GM12878 (cell line): ENCODE measurements at regions not wholly inside any gene's neighbourhood (a gene's known extent, or its start where the extent isn't known, plus 50 kb on each side); places are given as distances from the start of the nearest gene placed in this dataset.

Source experiments
- ATF7 ChIP-seq: fragments of 450-650 bp; IDR thresholded peaks from 2 replicates; pipeline ENCODE4 v1.6.1; 2016; ENCODE audit warnings: low read depth, mild to moderate bottlenecking
- BHLHE40 ChIP-seq, 2 experiments: fragments of 450-650 bp in 1 of 2; IDR thresholded peaks; 2 replicates each; pipeline ENCODE4 v1.6.1; 2011 to 2017; ENCODE audit warnings: low read depth in 2 of 2, borderline replicate concordance in 1 of 2, improper control_type of control experiment in 1 of 2, low read length in 1 of 2, mild to moderate bottlenecking in 1 of 2
- CBFB ChIP-seq: IDR thresholded peaks from 2 replicates; pipeline ENCODE4 v1.6.1; 2016; ENCODE audit warnings: antibody characterized with exemption, low read depth
- CEBPB ChIP-seq, 2 experiments: fragments of 150-350 bp in 1 of 2; IDR thresholded peaks; 2 replicates each; pipeline ENCODE4 v1.6.1; 2012 to 2014; ENCODE audit warnings: low read depth in 2 of 2, low read length in 2 of 2, borderline replicate concordance in 1 of 2, inconsistent platforms in 1 of 2
- CREB1 ChIP-seq: IDR thresholded peaks from 2 replicates; pipeline ENCODE4 v1.6.1; 2012; ENCODE audit warnings: low read depth, mild to moderate bottlenecking, inconsistent platforms
- EGR1 ChIP-seq, 2 experiments: IDR thresholded peaks; 1 replicate in 1 of 2; 2 replicates in 1 of 2; pipeline ENCODE4 v1.6.1; 2011 to 2012; ENCODE audit warnings: low read depth in 2 of 2, low read length in 2 of 2, borderline replicate concordance in 1 of 2, mild to moderate bottlenecking in 1 of 2, moderate library complexity in 1 of 2
- ETV6 ChIP-seq, 2 experiments: fragments of 450-650 bp in 1 of 2; IDR thresholded peaks in 1 of 2; conservative IDR thresholded peaks in 1 of 2; 2 replicates each; pipeline ENCODE4 v1.6.1; 2014; ENCODE audit warnings: antibody characterized with exemption in 1 of 2, borderline replicate concordance in 1 of 2, low read depth in 1 of 2, mild to moderate bottlenecking in 1 of 2, moderate library complexity in 1 of 2
- FOS ChIP-seq: IDR thresholded peaks from 3 replicates; pipeline ENCODE4 v1.6.1; 2011; ENCODE audit warnings: borderline replicate concordance; ENCODE audit not compliant: insufficient read length; ENCODE audit errors: extremely low read depth
- GATAD2B ChIP-seq: fragments of 450-650 bp; conservative IDR thresholded peaks from 2 replicates; pipeline ENCODE4 v1.6.1; 2017; ENCODE audit warnings: low read depth, mild to moderate bottlenecking, moderate library complexity
- MTA3 ChIP-seq: IDR thresholded peaks from 2 replicates; pipeline ENCODE4 v1.6.1; 2012; ENCODE audit warnings: low read length, inconsistent platforms, borderline replicate concordance
- PAX8 ChIP-seq: fragments of 450-650 bp; IDR thresholded peaks from 2 replicates; pipeline ENCODE4 v1.6.1; 2017; ENCODE audit warnings: mild to moderate bottlenecking, moderate library complexity
- PML ChIP-seq: IDR thresholded peaks from 2 replicates; pipeline ENCODE4 v1.6.1; 2012; ENCODE audit warnings: low read length, inconsistent platforms
- SMARCA5 ChIP-seq: fragments of 450-650 bp; IDR thresholded peaks from 2 replicates; pipeline ENCODE4 v1.6.1; 2017; ENCODE audit warnings: mild to moderate bottlenecking
- SREBF2 ChIP-seq: IDR thresholded peaks from 2 replicates; pipeline ENCODE4 v1.6.1; 2012; ENCODE audit warnings: mild to moderate bottlenecking, low read length
- STAT1 ChIP-seq: fragments of 450-650 bp; conservative IDR thresholded peaks from 2 replicates; pipeline ENCODE4 v1.6.1; 2014; ENCODE audit warnings: antibody characterized with exemption, mild to moderate bottlenecking
- SUPT20H ChIP-seq: IDR thresholded peaks from 2 replicates; pipeline ENCODE4 v1.6.1; 2011; ENCODE audit warnings: low read depth, mild to moderate bottlenecking, low read length, moderate library complexity, borderline replicate concordance; ENCODE audit not compliant: control insufficient read depth
- TCF3 ChIP-seq: IDR thresholded peaks from 2 replicates; pipeline ENCODE4 v1.6.1; 2012; ENCODE audit warnings: low read depth, mild to moderate bottlenecking, low read length, borderline replicate concordance; ENCODE audit not compliant: insufficient read depth
- YBX1 ChIP-seq: fragments of 450-650 bp; IDR thresholded peaks from 2 replicates; pipeline ENCODE4 v1.6.1; 2016; ENCODE audit warnings: antibody characterized with exemption
- ZNF384 ChIP-seq: IDR thresholded peaks from 2 replicates; pipeline ENCODE4 v1.6.1; 2012; ENCODE audit warnings: low read depth, mild to moderate bottlenecking, low read length, improper control_type of control experiment, borderline replicate concordance
- ZNF622 ChIP-seq: fragments of 450-650 bp; IDR thresholded peaks from 2 replicates; pipeline ENCODE4 v1.6.1; 2017; ENCODE audit warnings: mild to moderate bottlenecking, inconsistent platforms
- ZSCAN29 ChIP-seq: fragments of 450-650 bp; IDR thresholded peaks from 2 replicates; pipeline ENCODE4 v1.6.1; 2017; ENCODE audit warnings: mild to moderate bottlenecking, moderate library complexity
- ZZZ3 ChIP-seq: IDR thresholded peaks from 2 replicates; pipeline ENCODE4 v1.6.1; 2011; ENCODE audit warnings: low read depth; ENCODE audit not compliant: control insufficient read depth, insufficient read length
- TF ChIP-seq, protein P1 (sequence below): fragments of 450-650 bp; IDR thresholded peaks from 2 replicates; pipeline ENCODE4 v1.6.1; 2017; ENCODE audit warnings: borderline replicate concordance
- TF ChIP-seq, protein P2 (sequence below): fragments of 450-650 bp; IDR thresholded peaks from 2 replicates; pipeline ENCODE4 v1.6.1; 2017; ENCODE audit warnings: mild to moderate bottlenecking
- TF ChIP-seq, protein P3 (sequence below): fragments of 450-650 bp; formaldehyde crosslinking; IDR thresholded peaks from 2 replicates; pipeline ENCODE4 v1.4.0; 2022; ENCODE audit warnings: mild to moderate bottlenecking, moderate library complexity
- TF ChIP-seq, protein P4 (sequence below): IDR thresholded peaks from 2 replicates; pipeline ENCODE4 v1.6.1; 2011; ENCODE audit warnings: low read depth, mild to moderate bottlenecking, low read length, moderate library complexity, borderline replicate concordance; ENCODE audit errors: extremely low read depth

DNA sequence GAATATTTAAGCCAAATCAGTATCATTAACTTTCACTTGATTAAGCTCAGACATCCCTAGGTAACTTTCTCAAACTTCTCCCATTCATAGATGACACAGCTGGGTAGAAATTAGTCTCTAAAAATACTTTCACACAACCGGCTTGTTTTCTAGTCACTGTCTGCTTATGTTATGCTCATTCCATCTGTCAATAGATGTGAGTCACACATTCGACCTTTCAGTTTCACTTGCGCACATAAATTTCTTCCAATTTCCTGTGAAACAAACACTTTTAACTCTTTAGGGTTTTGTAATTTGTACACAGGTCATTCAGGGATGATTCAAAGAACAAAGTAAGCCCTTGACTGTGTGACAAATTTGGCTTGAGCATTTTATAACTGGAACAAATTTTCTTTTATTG, 723.0 kb downstream of the KCNA4 start (continued):
- TF ChIP-seq, protein P1, sequence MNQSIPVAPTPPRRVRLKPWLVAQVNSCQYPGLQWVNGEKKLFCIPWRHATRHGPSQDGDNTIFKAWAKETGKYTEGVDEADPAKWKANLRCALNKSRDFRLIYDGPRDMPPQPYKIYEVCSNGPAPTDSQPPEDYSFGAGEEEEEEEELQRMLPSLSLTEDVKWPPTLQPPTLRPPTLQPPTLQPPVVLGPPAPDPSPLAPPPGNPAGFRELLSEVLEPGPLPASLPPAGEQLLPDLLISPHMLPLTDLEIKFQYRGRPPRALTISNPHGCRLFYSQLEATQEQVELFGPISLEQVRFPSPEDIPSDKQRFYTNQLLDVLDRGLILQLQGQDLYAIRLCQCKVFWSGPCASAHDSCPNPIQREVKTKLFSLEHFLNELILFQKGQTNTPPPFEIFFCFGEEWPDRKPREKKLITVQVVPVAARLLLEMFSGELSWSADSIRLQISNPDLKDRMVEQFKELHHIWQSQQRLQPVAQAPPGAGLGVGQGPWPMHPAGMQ = no peak
- TF ChIP-seq CREB1 (peak; percentile 46; the same call in 1 of the 2 replicates), ZNF384 (no peak), TCF3 (no peak), PAX8 (no peak), PML (no peak), ZZZ3 (no peak), EGR1 (IDR thresholded peaks at IDR 0.05; ENCODE audit: borderline replicate concordance in 1 of 2, low read depth in 2 of 2, low read length in 2 of 2) (no peak), SREBF2 (no peak), FOS (no peak), SUPT20H (no peak), ZNF622 (no peak), ETV6 (conservative IDR thresholded peaks at IDR 0.05 in 1 of 2, IDR thresholded peaks at IDR 0.05 in 1 of 2; ENCODE audit: borderline replicate concordance in 1 of 2, low read depth in 1 of 2) (no peak; a peak in 1 of 4 replicates), CBFB (no peak), MTA3 (no peak), CEBPB (IDR thresholded peaks at IDR 0.05; ENCODE audit: borderline replicate concordance in 1 of 2, low read depth in 2 of 2, low read length in 2 of 2) (no peak), ATF7 (peak; percentile 93), STAT1 (no peak), SMARCA5 (no peak), ZSCAN29 (0 out of 2 replicates have a peak, but pooled peaks have one; percentile 44), GATAD2B (0 out of 2 replicates have a peak, but pooled peaks have one; percentile 48), BHLHE40 (IDR thresholded peaks at IDR 0.05; ENCODE audit: borderline replicate concordance in 1 of 2, low read depth in 2 of 2, low read length in 1 of 2) (peak; percentile 68 to 70), YBX1 (no peak)
- TF ChIP-seq, protein P2, sequence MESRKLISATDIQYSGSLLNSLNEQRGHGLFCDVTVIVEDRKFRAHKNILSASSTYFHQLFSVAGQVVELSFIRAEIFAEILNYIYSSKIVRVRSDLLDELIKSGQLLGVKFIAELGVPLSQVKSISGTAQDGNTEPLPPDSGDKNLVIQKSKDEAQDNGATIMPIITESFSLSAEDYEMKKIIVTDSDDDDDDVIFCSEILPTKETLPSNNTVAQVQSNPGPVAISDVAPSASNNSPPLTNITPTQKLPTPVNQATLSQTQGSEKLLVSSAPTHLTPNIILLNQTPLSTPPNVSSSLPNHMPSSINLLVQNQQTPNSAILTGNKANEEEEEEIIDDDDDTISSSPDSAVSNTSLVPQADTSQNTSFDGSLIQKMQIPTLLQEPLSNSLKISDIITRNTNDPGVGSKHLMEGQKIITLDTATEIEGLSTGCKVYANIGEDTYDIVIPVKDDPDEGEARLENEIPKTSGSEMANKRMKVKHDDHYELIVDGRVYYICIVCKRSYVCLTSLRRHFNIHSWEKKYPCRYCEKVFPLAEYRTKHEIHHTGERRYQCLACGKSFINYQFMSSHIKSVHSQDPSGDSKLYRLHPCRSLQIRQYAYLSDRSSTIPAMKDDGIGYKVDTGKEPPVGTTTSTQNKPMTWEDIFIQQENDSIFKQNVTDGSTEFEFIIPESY = no peak
- TF ChIP-seq, protein P3, sequence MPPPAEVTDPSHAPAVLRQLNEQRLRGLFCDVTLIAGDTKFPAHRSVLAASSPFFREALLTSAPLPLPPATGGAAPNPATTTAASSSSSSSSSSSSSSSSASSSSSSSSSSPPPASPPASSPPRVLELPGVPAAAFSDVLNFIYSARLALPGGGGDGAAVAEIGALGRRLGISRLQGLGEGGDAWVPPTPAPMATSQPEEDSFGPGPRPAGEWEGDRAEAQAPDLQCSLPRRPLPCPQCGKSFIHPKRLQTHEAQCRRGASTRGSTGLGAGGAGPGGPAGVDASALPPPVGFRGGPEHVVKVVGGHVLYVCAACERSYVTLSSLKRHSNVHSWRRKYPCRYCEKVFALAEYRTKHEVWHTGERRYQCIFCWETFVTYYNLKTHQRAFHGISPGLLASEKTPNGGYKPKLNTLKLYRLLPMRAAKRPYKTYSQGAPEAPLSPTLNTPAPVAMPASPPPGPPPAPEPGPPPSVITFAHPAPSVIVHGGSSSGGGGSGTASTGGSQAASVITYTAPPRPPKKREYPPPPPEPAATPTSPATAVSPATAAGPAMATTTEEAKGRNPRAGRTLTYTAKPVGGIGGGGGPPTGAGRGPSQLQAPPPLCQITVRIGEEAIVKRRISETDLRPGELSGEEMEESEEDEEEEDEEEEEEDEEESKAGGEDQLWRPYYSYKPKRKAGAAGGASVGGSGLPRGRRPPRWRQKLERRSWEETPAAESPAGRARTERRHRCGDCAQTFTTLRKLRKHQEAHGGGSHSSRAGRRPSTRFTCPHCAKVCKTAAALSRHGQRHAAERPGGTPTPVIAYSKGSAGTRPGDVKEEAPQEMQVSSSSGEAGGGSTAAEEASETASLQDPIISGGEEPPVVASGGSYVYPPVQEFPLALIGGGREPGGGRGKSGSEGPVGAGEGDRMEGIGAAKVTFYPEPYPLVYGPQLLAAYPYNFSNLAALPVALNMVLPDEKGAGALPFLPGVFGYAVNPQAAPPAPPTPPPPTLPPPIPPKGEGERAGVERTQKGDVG (CRISPR knock-in tag) = no peak
- TF ChIP-seq, protein P4, sequence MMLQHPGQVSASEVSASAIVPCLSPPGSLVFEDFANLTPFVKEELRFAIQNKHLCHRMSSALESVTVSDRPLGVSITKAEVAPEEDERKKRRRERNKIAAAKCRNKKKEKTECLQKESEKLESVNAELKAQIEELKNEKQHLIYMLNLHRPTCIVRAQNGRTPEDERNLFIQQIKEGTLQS = no peak
